ENCODE measurements at regions not wholly inside any gene's neighbourhood (a gene's known extent, or its start where the extent isn't known, plus 50 kb on each side); places are given as distances from the start of the nearest gene placed in this dataset.
"Not testable (repeated sequence)": the region's sequence is repeated elsewhere in the genome, so short reads cannot be mapped to it uniquely, and the experiment has no call there.

- intact Hi-C loops (cut with DNase I): no loop called here
- H3K4me1 ChIP-seq: no peaks in the 10 kb centered on the region
- DNase-seq: no peak
These were observed 81.1 kb downstream of the XRCC2 start for GRCh38 chr7:152594801-152595200.

DNA sequence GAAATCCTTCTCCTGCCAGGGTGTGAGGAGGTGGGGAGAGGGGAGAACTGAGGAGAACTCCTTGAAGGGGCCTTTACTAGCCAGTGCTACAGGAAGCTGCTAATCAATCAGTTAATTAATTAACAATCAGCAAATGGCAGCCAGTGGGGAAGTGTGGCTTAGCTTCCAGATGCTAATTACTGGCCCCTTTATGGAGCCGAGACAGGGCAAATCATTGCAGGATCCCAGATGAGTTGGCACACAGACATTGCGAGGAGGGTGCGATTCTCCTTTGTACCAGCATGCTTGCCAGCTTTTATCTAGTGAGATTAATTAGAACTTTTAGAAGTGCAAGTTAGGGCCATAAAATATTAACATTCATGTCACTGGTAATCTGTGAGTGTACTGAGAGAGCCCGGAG, 84.0 kb downstream of the XRCC2 start:
- no peaks in the 10 kb centered on the region for H3K27me3 ChIP-seq
- H3K36me3 ChIP-seq: no peaks in the 10 kb centered on the region
- WGBS, 2 donors: 88 to 93% methylated on average over 4 of the region's 4 CpGs
- no peaks in the 10 kb centered on the region for H3K9me3 ChIP-seq
- H3K4me1 ChIP-seq: peaks cover 0 to 14% (median 4%) of the 10 kb centered on the region in 4 donors
- DNase-seq: no peak
- no peak overlapping the region for H3K4me3 ChIP-seq
- intact Hi-C loops (cut with DNase I): no loop called here
- TF ChIP-seq EP300 (IDR thresholded peaks at IDR 0.05) (no peak), CTCF (IDR thresholded peaks at IDR 0.05) (no peak), POLR2AphosphoS5 (IDR thresholded peaks at IDR 0.05) (no peak), POLR2A (IDR thresholded peaks at IDR 0.05) (no peak)
- no peak overlapping the region for H3K27ac ChIP-seq

More at GRCh38 chr7:152594801-152595200, 81.1 kb downstream of the XRCC2 start:
- WGBS, 2 donors: 72 to 89% methylated on average over 9 of the region's 9 CpGs
- no peaks in the 10 kb centered on the region for H3K27me3 ChIP-seq
- no peaks in the 10 kb centered on the region for H3K36me3 ChIP-seq
- H3K27ac ChIP-seq: no peak overlapping the region
- TF ChIP-seq CTCF (IDR thresholded peaks at IDR 0.05) (no peak), EP300 (IDR thresholded peaks at IDR 0.05) (no peak), POLR2A (IDR thresholded peaks at IDR 0.05) (no peak)
- no peak overlapping the region for H3K4me3 ChIP-seq
- no peaks in the 10 kb centered on the region for H3K9me3 ChIP-seq

DNA sequence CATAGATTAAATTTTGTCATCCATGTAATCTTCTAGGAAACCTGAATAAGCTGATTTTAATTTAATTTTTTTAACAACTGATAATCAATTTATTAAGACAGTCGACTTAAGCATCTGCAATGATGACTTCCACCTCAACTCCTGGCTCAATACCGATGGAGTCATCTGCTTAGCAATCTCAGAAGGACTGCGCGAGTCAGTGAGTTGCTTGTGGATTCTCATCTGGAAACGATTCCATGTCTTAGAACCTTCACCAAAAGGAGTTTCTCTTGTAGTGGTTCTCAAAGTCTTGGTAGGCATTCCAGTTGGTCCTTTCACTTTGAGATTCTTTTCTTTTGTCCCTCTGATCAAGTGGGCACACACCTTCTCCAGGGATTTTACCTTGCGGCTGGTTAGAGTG, 85.5 kb downstream of the XRCC2 start:
- H3K27me3 ChIP-seq: no peaks in the 10 kb centered on the region
- intact Hi-C loops (cut with DNase I): no loop called here
- H3K9me3 ChIP-seq: no peaks in the 10 kb centered on the region
- no peak overlapping the region for H3K4me3 ChIP-seq
- WGBS, 2 donors: 90 to 96% methylated on average over 6 of the region's 6 CpGs
- no peaks in the 10 kb centered on the region for H3K36me3 ChIP-seq
- DNase-seq: no peak
- TF ChIP-seq EP300 (IDR thresholded peaks at IDR 0.05) (no peak), POLR2AphosphoS5 (IDR thresholded peaks at IDR 0.05) (no peak), CTCF (IDR thresholded peaks at IDR 0.05) (no peak)
- H3K4me1 ChIP-seq: peaks cover 0 to 14% (median 4%) of the 10 kb centered on the region in 4 donors
- H3K27ac ChIP-seq: no peak overlapping the region

DNA sequence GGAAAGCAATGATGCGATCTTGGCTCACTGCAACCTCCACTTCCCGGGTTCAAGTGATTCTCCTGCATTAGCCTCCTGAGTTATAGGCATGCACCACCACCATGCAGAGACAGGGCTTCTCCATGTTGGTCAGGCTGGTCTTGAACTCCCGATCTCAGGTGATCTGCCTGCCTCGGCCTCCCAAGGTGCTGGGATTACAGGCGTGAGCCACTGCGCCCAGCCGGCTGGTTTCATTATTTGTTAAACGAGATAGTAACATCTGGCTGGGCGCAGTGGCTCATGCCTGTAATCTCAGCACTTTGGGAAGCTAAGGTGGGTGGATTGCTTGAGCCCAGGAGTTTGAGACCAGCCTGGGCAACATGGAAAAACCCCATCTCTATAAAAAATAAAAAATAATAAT, 86.1 kb downstream of the XRCC2 start:
- WGBS, 2 donors: 94% methylated on average over 9 of the region's 9 CpGs
- H3K36me3 ChIP-seq; H3K4me3 ChIP-seq; DNase-seq; intact Hi-C loops (cut with DNase I); H3K9me3 ChIP-seq; H3K27me3 ChIP-seq; H3K27ac ChIP-seq: not testable (repeated sequence)
- H3K4me1 ChIP-seq: peaks cover 0 to 14% (median 4%) of the 10 kb centered on the region in 4 donors

DNA sequence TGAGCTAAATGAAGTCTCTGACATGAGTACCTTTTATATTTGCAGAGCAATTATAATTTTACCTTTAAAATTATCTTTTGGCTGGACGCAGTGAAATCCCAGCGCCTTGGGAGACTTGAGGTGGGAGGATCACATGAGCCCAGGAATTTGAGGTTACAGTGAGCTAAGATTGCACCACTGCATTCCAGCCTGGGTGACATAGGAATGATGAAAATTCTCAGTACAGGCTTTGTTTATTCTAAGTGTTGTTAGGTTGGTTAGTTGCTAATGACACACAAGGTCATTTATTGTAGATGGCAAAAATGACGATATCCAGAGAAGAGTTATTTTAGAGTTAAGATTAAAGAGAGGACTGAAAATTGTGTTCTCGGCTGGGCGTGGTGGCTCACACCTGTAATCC, 87.6 kb downstream of the XRCC2 start:
- WGBS, 2 donors: 71 to 79% methylated on average over 5 of the region's 5 CpGs
- no peak for TF ChIP-seq POLR2A (IDR thresholded peaks at IDR 0.05)
- TF ChIP-seq EP300 (IDR thresholded peaks at IDR 0.05): no peak
- no peak for TF ChIP-seq CTCF (IDR thresholded peaks at IDR 0.05)
- TF ChIP-seq POLR2AphosphoS5 (IDR thresholded peaks at IDR 0.05): no peak
- peaks cover 0 to 14% (median 4%) of the 10 kb centered on the region in 4 donors for H3K4me1 ChIP-seq
- peak overlapping the region in 1 of 4 donors; percentile 48 for H3K27ac ChIP-seq
- no peaks in the 10 kb centered on the region for H3K9me3 ChIP-seq
- intact Hi-C loops (cut with DNase I): no loop called here
- DNase-seq: no peak
- H3K4me3 ChIP-seq: no peak overlapping the region
- H3K27me3 ChIP-seq: no peaks in the 10 kb centered on the region
- no peaks in the 10 kb centered on the region for H3K36me3 ChIP-seq
